ENCODE measurements at regions not wholly inside any gene's neighbourhood (a gene's known extent, or its start where the extent isn't known, plus 50 kb on each side); places are given as distances from the start of the nearest gene placed in this dataset.

DNA sequence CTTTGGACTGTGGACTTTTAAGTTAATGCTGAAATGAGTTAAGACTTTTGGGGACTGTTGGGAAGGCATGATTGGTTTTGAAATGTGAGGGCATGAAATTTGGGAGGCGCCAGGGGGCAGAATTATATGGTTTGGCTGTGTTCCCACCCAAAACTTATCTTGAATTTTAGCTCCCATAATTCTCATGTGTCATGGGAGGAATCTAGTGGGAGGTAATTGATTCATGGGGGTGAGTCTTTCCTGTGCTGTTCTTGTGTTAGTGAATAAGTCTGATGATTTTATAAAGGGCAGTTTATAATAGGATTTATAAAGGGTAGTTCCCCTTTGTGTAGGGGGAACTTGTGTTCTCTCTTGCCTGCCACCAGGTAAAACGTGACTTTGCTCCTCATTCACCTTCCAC, 235.5 kb upstream of the CDH18 start:
- TF ChIP-seq, protein P1, sequence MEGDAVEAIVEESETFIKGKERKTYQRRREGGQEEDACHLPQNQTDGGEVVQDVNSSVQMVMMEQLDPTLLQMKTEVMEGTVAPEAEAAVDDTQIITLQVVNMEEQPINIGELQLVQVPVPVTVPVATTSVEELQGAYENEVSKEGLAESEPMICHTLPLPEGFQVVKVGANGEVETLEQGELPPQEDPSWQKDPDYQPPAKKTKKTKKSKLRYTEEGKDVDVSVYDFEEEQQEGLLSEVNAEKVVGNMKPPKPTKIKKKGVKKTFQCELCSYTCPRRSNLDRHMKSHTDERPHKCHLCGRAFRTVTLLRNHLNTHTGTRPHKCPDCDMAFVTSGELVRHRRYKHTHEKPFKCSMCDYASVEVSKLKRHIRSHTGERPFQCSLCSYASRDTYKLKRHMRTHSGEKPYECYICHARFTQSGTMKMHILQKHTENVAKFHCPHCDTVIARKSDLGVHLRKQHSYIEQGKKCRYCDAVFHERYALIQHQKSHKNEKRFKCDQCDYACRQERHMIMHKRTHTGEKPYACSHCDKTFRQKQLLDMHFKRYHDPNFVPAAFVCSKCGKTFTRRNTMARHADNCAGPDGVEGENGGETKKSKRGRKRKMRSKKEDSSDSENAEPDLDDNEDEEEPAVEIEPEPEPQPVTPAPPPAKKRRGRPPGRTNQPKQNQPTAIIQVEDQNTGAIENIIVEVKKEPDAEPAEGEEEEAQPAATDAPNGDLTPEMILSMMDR (IDR thresholded peaks at IDR 0.05; ENCODE audit: insufficient read depth, low read depth, low read length), result no peak
- no peak for TF ChIP-seq EZH2 (IDR thresholded peaks at IDR 0.05; ENCODE audit: insufficient read depth, low read length)
